H9 (cell line): ENCODE measurements at regions not wholly inside any gene's neighbourhood (a gene's known extent, or its start where the extent isn't known, plus 50 kb on each side); places are given as distances from the start of the nearest gene placed in this dataset.

Experiments
- DNase-seq: peaks from one replicate; pipeline ENCODE4 v3.0.0-alpha.2; 2017
- H2AFZ ChIP-seq: one replicate; pipeline ENCODE4 v1.6.1; 2013; ENCODE audit warnings: mild to moderate bottlenecking, low read length, control low read depth, moderate library complexity
- H2AK5ac ChIP-seq: 2 replicates; pipeline ENCODE4 v1.6.1; 2013; ENCODE audit warnings: low read length, control low read depth, mixed read lengths; ENCODE audit not compliant: insufficient read length
- H2BK120ac ChIP-seq: one replicate; pipeline ENCODE4 v1.6.1; 2013; ENCODE audit warnings: low read depth, mild to moderate bottlenecking, low read length, control low read depth, inconsistent platforms; ENCODE audit not compliant: poor library complexity, severe bottlenecking
- H2BK12ac ChIP-seq: 2 replicates; pipeline ENCODE4 v1.6.1; 2013; ENCODE audit warnings: low read length, control low read depth, mixed read lengths, low read depth; ENCODE audit not compliant: insufficient read length
- H2BK15ac ChIP-seq: 2 replicates; pipeline ENCODE4 v1.6.1; 2013; ENCODE audit warnings: low read depth, low read length, control low read depth
- H2BK20ac ChIP-seq: one replicate; pipeline ENCODE4 v1.6.1; 2013; ENCODE audit warnings: low read depth, mild to moderate bottlenecking, low read length, control low read depth, inconsistent platforms; ENCODE audit not compliant: poor library complexity, severe bottlenecking
- H2BK5ac ChIP-seq: 2 replicates; pipeline ENCODE4 v1.6.1; 2013; ENCODE audit warnings: low read length, control low read depth, mixed read lengths; ENCODE audit not compliant: insufficient read length
- H3K14ac ChIP-seq: 2 replicates; pipeline ENCODE4 v1.6.1; 2013; ENCODE audit warnings: low read length, control low read depth; ENCODE audit not compliant: insufficient read depth
- H3K18ac ChIP-seq: 2 replicates; pipeline ENCODE4 v1.6.1; 2013; ENCODE audit warnings: low read depth, mild to moderate bottlenecking, mixed read lengths, low read length, control low read depth; ENCODE audit not compliant: insufficient read length
- H3K23ac ChIP-seq: 2 replicates; pipeline ENCODE4 v1.6.1; 2013; ENCODE audit warnings: low read length, control low read depth, mixed read lengths, low read depth; ENCODE audit not compliant: insufficient read length
- H3K23me2 ChIP-seq: 2 replicates; pipeline ENCODE4 v1.6.1; 2013; ENCODE audit warnings: low read depth, mild to moderate bottlenecking, mixed read lengths, low read length, control low read depth; ENCODE audit not compliant: insufficient read length, poor library complexity, severe bottlenecking
- H3K27ac ChIP-seq: 2 replicates; pipeline ENCODE4 v1.5.1; 2013; ENCODE audit warnings: low read length, control low read depth, mixed read lengths, low read depth; ENCODE audit not compliant: insufficient read length
- H3K27me3 ChIP-seq: 2 replicates; pipeline ENCODE4 v1.6.1; 2013; ENCODE audit warnings: low read length, control low read depth, inconsistent platforms; ENCODE audit not compliant: insufficient read depth
- H3K4ac ChIP-seq: 2 replicates; pipeline ENCODE4 v1.6.1; 2013; ENCODE audit warnings: low read depth, mild to moderate bottlenecking, control low read depth, inconsistent platforms, low read length, moderate library complexity
- H3K4me1 ChIP-seq: 2 replicates; pipeline ENCODE4 v1.6.1; 2013; ENCODE audit warnings: low read length, control low read depth, inconsistent platforms; ENCODE audit not compliant: insufficient read depth
- H3K4me2 ChIP-seq: 2 replicates; pipeline ENCODE4 v1.6.1; 2013; ENCODE audit warnings: low read length, control low read depth, mixed read lengths; ENCODE audit not compliant: insufficient read length, insufficient read depth
- H3K56ac ChIP-seq: 2 replicates; pipeline ENCODE4 v1.6.1; 2013; ENCODE audit warnings: low read depth, mild to moderate bottlenecking, mixed read lengths, low read length, control low read depth; ENCODE audit not compliant: insufficient read length
- H3K79me1 ChIP-seq: 2 replicates; pipeline ENCODE4 v1.6.1; 2013; ENCODE audit warnings: low read depth, mild to moderate bottlenecking, moderate library complexity, low read length, control low read depth, inconsistent platforms; ENCODE audit not compliant: insufficient read depth, poor library complexity, severe bottlenecking
- H3K79me2 ChIP-seq: 2 replicates; pipeline ENCODE4 v1.6.1; 2013; ENCODE audit warnings: low read length, control low read depth, inconsistent platforms; ENCODE audit not compliant: insufficient read depth
- H3K9ac ChIP-seq: 2 replicates; pipeline ENCODE4 v1.6.1; 2013; ENCODE audit warnings: low read length, control low read depth, mixed read lengths; ENCODE audit not compliant: insufficient read length; ENCODE audit errors: extremely low read depth
- H3K9me3 ChIP-seq: one replicate; pipeline ENCODE4 v1.6.1; 2013; ENCODE audit warnings: low read depth, low read length, inconsistent platforms; ENCODE audit not compliant: control insufficient read depth
- H3T11ph ChIP-seq: one replicate; pipeline ENCODE4 v1.6.1; 2013; ENCODE audit warnings: mild to moderate bottlenecking, low read length, control low read depth, inconsistent platforms
- H4K20me1 ChIP-seq: one replicate; pipeline ENCODE4 v1.6.1; 2013; ENCODE audit not compliant: control insufficient read depth, insufficient read length, insufficient read depth
- H4K5ac ChIP-seq: 2 replicates; pipeline ENCODE4 v1.6.1; 2013; ENCODE audit warnings: low read depth, mild to moderate bottlenecking, mixed read lengths, low read length, control low read depth; ENCODE audit not compliant: insufficient read length
- H4K8ac ChIP-seq: replicated peaks from 2 replicates; pipeline ENCODE4 v1.6.1; 2013; ENCODE audit warnings: low read length, control low read depth, mixed read lengths, low read depth; ENCODE audit not compliant: insufficient read length
- H4K91ac ChIP-seq: 2 replicates; pipeline ENCODE4 v1.6.1; 2013; ENCODE audit warnings: low read depth, mild to moderate bottlenecking, moderate library complexity, mixed read lengths, low read length, control low read depth; ENCODE audit not compliant: insufficient read length
- H3K27ac Mint-ChIP-seq, 3 experiments: 2 replicates in 2 of 3; 3 replicates in 1 of 3; pipeline ENCODE4 v1.8.0; 2020 to 2021; ENCODE audit warnings: mixed read lengths in 3 of 3, mild to moderate bottlenecking in 1 of 3, moderate library complexity in 1 of 3
- H3K27me3 Mint-ChIP-seq: 2 replicates; pipeline ENCODE4 v1.8.0; 2021; ENCODE audit warnings: low read depth, mild to moderate bottlenecking, moderate library complexity, mixed read lengths
- H3K36me3 Mint-ChIP-seq, 3 experiments: 2 replicates in 2 of 3; 3 replicates in 1 of 3; pipeline ENCODE4 v1.8.0; 2020 to 2021; ENCODE audit warnings: low read depth in 3 of 3, mixed read lengths in 3 of 3; ENCODE audit not compliant: insufficient read depth in 1 of 3
- H3K4me1 Mint-ChIP-seq, 2 experiments: 2 replicates each; pipeline ENCODE4 v1.8.0; 2020; ENCODE audit warnings: mixed read lengths in 2 of 2
- H3K4me3 Mint-ChIP-seq, 2 experiments: 2 replicates in 1 of 2; 3 replicates in 1 of 2; pipeline ENCODE4 v1.8.0; 2020 to 2021; ENCODE audit warnings: mild to moderate bottlenecking in 2 of 2, mixed read lengths in 2 of 2, moderate library complexity in 1 of 2
- H3K9me3 Mint-ChIP-seq, 2 experiments: 2 replicates in 1 of 2; 3 replicates in 1 of 2; pipeline ENCODE4 v1.8.0; 2020; ENCODE audit warnings: mild to moderate bottlenecking in 2 of 2, mixed read lengths in 2 of 2, moderate library complexity in 1 of 2
- WGBS: extraction: QIAGEN DNeasy Blood & Tissue Kit; methylation state at CpG from one replicate; pipeline ENCODE4 v1.1.7; 2013; ENCODE audit warnings: missing lambda C conversion rate, low lambda C conversion rate, mixed read lengths; ENCODE audit not compliant: insufficient read length; ENCODE audit errors: extremely low coverage; 5-methylcytosine and 5-hydroxymethylcytosine counted together
- TF ChIP-seq, protein P1 (sequence below): fragments of 200-600 bp; sonication (generic); conservative IDR thresholded peaks from 3 replicates; pipeline ENCODE4 v1.8.0; 2021; ENCODE audit warnings: antibody characterized with exemption, mild to moderate bottlenecking

- no peaks in the 10 kb centered on the region for H3K79me1 ChIP-seq
- H3K27me3 Mint-ChIP-seq, result no peaks in the 10 kb centered on the region
Measured at GRCh38 chr3:70517124-70517890, 204.9 kb upstream of the MDFIC2 start.

More at GRCh38 chr3:70517124-70517890, 204.9 kb upstream of the MDFIC2 start:
- Histone ChIP-seq H3K23me2 (no peaks in the 10 kb centered on the region), H4K8ac (no peak overlapping the region), H4K5ac (no peak overlapping the region), H3K56ac (no peak overlapping the region), H3K4me1 (no peaks in the 10 kb centered on the region; the same call in 1 of the 2 replicates), H2BK15ac (no peak overlapping the region), H3K27me3 (no peaks in the 10 kb centered on the region), H3K27ac (no peak overlapping the region), H3K4me2 (no peak overlapping the region), H3K23ac (no peak overlapping the region), H3K4ac (no peak overlapping the region), H3K9ac (no peak overlapping the region), H3K18ac (no peak overlapping the region), H4K20me1 (no peaks in the 10 kb centered on the region), H3K79me2 (no peaks in the 10 kb centered on the region), H2AFZ (no peak overlapping the region), H2BK12ac (no peak overlapping the region), H4K91ac (no peak overlapping the region), H2AK5ac (no peak overlapping the region), H3K14ac (no peak overlapping the region), H3T11ph (no peak overlapping the region), H3K9me3 (no peaks in the 10 kb centered on the region), H2BK120ac (no peak overlapping the region), H2BK20ac (no peak overlapping the region), H2BK5ac (no peak overlapping the region)
- DNase-seq, result no peak
- TF ChIP-seq, protein P1, sequence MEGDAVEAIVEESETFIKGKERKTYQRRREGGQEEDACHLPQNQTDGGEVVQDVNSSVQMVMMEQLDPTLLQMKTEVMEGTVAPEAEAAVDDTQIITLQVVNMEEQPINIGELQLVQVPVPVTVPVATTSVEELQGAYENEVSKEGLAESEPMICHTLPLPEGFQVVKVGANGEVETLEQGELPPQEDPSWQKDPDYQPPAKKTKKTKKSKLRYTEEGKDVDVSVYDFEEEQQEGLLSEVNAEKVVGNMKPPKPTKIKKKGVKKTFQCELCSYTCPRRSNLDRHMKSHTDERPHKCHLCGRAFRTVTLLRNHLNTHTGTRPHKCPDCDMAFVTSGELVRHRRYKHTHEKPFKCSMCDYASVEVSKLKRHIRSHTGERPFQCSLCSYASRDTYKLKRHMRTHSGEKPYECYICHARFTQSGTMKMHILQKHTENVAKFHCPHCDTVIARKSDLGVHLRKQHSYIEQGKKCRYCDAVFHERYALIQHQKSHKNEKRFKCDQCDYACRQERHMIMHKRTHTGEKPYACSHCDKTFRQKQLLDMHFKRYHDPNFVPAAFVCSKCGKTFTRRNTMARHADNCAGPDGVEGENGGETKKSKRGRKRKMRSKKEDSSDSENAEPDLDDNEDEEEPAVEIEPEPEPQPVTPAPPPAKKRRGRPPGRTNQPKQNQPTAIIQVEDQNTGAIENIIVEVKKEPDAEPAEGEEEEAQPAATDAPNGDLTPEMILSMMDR, result no peak
- Mint-ChIP-seq H3K4me1 (peaks cover 23 to 26% of the 10 kb centered on the region in 2 experiments), H3K36me3 (no peaks in the 10 kb centered on the region), H3K4me3 (no peak overlapping the region), H3K27ac (no peak overlapping the region), H3K9me3 (no peaks in the 10 kb centered on the region)
- no CpG with 5 or more reads among the region's 3 CpGs for WGBS
